CD14-positive monocyte (primary cell): ENCODE measurements at regions not wholly inside any gene's neighbourhood (a gene's known extent, or its start where the extent isn't known, plus 50 kb on each side); places are given as distances from the start of the nearest gene placed in this dataset.

Experiments used
- DNase-seq, 3 donors: peaks; one replicate each; pipeline ENCODE4 v3.0.0-alpha.2; 2011 to 2022
- H2AFZ ChIP-seq: 2 replicates; pipeline ENCODE4 v1.6.0; 2012; ENCODE audit warnings: mild to moderate bottlenecking, low read depth, low read length, inconsistent platforms; ENCODE audit not compliant: insufficient read depth, poor library complexity, severe bottlenecking
- H3K27ac ChIP-seq, 2 donors: 1 replicate in 1 of 2; 2 replicates in 1 of 2; pipeline ENCODE4 v1.5.1; 2012 to 2013; ENCODE audit warnings: low read length in 2 of 2, control low read depth in 1 of 2, inconsistent platforms in 1 of 2, low read depth in 1 of 2, mild to moderate bottlenecking in 1 of 2
- H3K27me3 ChIP-seq, 2 donors: one replicate each; pipeline versions ENCODE4 v1.6.0 to v1.6.1; 2011 to 2013; ENCODE audit warnings: low read length in 2 of 2; ENCODE audit not compliant: control insufficient read depth in 2 of 2, insufficient read depth in 2 of 2
- H3K36me3 ChIP-seq, 2 donors: replicated peaks in 1 of 2; 1 replicate in 1 of 2; 2 replicates in 1 of 2; pipeline versions ENCODE4 v1.5.1 to v1.6.1; 2012 to 2013; ENCODE audit warnings: low read length in 2 of 2, control low read depth in 1 of 2, inconsistent platforms in 1 of 2, mild to moderate bottlenecking in 1 of 2; ENCODE audit not compliant: insufficient read depth in 2 of 2, control insufficient read depth in 1 of 2
- H3K4me1 ChIP-seq, 2 donors: 1 replicate in 1 of 2; 2 replicates in 1 of 2; pipeline versions ENCODE4 v1.5.1 to v1.6.1; 2012 to 2013; ENCODE audit warnings: low read length in 2 of 2, control low read depth in 1 of 2, inconsistent platforms in 1 of 2, mild to moderate bottlenecking in 1 of 2, moderate library complexity in 1 of 2; ENCODE audit not compliant: insufficient read depth in 2 of 2, control insufficient read depth in 1 of 2
- H3K4me2 ChIP-seq: replicated peaks from 2 replicates; pipeline ENCODE3; 2012; ENCODE audit warnings: low read length, moderate library complexity, mild to moderate bottlenecking; ENCODE audit not compliant: poor library complexity, severe bottlenecking; ENCODE audit errors: extremely low read depth
- H3K4me3 ChIP-seq, 3 experiments: fragments of 200-600 bp in 1 of 3; sonication (generic) in 1 of 3; replicated peaks in 1 of 3; 1 replicate in 2 of 3; 2 replicates in 1 of 3; pipeline ENCODE4 v1.5.1; 2011 to 2013; ENCODE audit warnings: low read length in 3 of 3, mild to moderate bottlenecking in 3 of 3, control low read depth in 2 of 3, low read depth in 2 of 3, inconsistent platforms in 1 of 3, moderate library complexity in 1 of 3
- H3K79me2 ChIP-seq: 2 replicates; pipeline ENCODE4 v1.6.0; 2012; ENCODE audit warnings: mild to moderate bottlenecking, control low read depth, inconsistent platforms, low read length, moderate library complexity; ENCODE audit not compliant: insufficient read depth
- H3K9ac ChIP-seq: 2 replicates; pipeline ENCODE4 v1.6.0; 2017; ENCODE audit warnings: low read length, mild to moderate bottlenecking; ENCODE audit not compliant: insufficient read depth, poor library complexity, severe bottlenecking
- H3K9me3 ChIP-seq, 2 donors: replicated peaks in 1 of 2; 1 replicate in 1 of 2; 2 replicates in 1 of 2; pipeline versions ENCODE4 v1.5.1 to v1.6.1; 2012 to 2013; ENCODE audit warnings: low read length in 2 of 2, control low read depth in 1 of 2; ENCODE audit not compliant: control insufficient read depth in 1 of 2, insufficient read depth in 1 of 2
- H4K20me1 ChIP-seq: 2 replicates; pipeline ENCODE4 v1.6.0; 2012; ENCODE audit warnings: mild to moderate bottlenecking, low read length, control low read depth, moderate library complexity; ENCODE audit not compliant: insufficient read depth
- H3K27ac Mint-ChIP-seq, 7 donors: one replicate each; pipeline ENCODE4 v1.8.0; 2020; ENCODE audit warnings: mild to moderate bottlenecking in 7 of 7, mixed read lengths in 7 of 7, moderate library complexity in 6 of 7, inconsistent platforms in 2 of 7
- H3K27me3 Mint-ChIP-seq, 3 donors: one replicate each; pipeline ENCODE4 v1.8.0; 2021 to 2022; ENCODE audit warnings: low read depth in 3 of 3, mild to moderate bottlenecking in 3 of 3, mixed read lengths in 3 of 3, moderate library complexity in 3 of 3, inconsistent platforms in 1 of 3
- H3K36me3 Mint-ChIP-seq, 2 donors: one replicate each; pipeline ENCODE4 v1.8.0; 2020; ENCODE audit warnings: mixed read lengths in 2 of 2, inconsistent platforms in 1 of 2, mild to moderate bottlenecking in 1 of 2
- H3K4me1 Mint-ChIP-seq: one replicate; pipeline ENCODE4 v1.8.0; 2020; ENCODE audit warnings: mild to moderate bottlenecking, mixed read lengths
- H3K4me3 Mint-ChIP-seq, 2 donors: one replicate each; pipeline ENCODE4 v1.8.0; 2020; ENCODE audit warnings: mild to moderate bottlenecking in 2 of 2, mixed read lengths in 2 of 2, moderate library complexity in 1 of 2
- H3K9me3 Mint-ChIP-seq, 7 donors: one replicate each; pipeline ENCODE4 v1.8.0; 2020 to 2022; ENCODE audit warnings: mixed read lengths in 7 of 7, mild to moderate bottlenecking in 6 of 7, moderate library complexity in 6 of 7, inconsistent platforms in 2 of 7
- CTCF ChIP-seq: fragments of 200-600 bp; IDR thresholded peaks from one replicate; pipeline ENCODE4 v1.8.0; 2022; ENCODE audit warnings: antibody characterized with exemption, mild to moderate bottlenecking
- WGBS: methylation state at CpG from one replicate; pipeline ENCODE4 v1.1.5; 2013; ENCODE audit warnings: missing lambda C conversion rate; ENCODE audit not compliant: insufficient coverage; 5-methylcytosine and 5-hydroxymethylcytosine counted together
- intact Hi-C, 2 donors: fragments of 100-400 bp; cut with micrococcal nuclease; formaldehyde crosslinking; loops; one replicate each; pipeline versions ENCODE4 v1.15.0 to v1.15.1; 2023

GRCh38 chr1:4355839-4356238, 298.6 kb upstream of the AJAP1 start:
- TF ChIP-seq CTCF = no peak
- Histone ChIP-seq H3K4me1 (no peaks in the 10 kb centered on the region), H3K4me3 (no peak overlapping the region), H3K4me2 (no peak overlapping the region), H3K27ac (no peak overlapping the region), H3K27me3 (no peaks in the 10 kb centered on the region), H3K79me2 (no peaks in the 10 kb centered on the region), H3K36me3 (no peaks in the 10 kb centered on the region), H4K20me1 (no peaks in the 10 kb centered on the region), H2AFZ (no peak overlapping the region), H3K9me3 (no peaks in the 10 kb centered on the region), H3K9ac (no peak overlapping the region)
- no peak overlapping the region for H3K4me3 Mint-ChIP-seq
- H3K9me3 Mint-ChIP-seq = peaks cover 0 to 3% (median 0%) of the 10 kb centered on the region in 7 donors
- H3K4me1 Mint-ChIP-seq = no peaks in the 10 kb centered on the region
- no peak for DNase-seq
- H3K27me3 Mint-ChIP-seq = no peaks in the 10 kb centered on the region
- no CpG with 5 or more reads among the region's 6 CpGs for WGBS
- H3K27ac Mint-ChIP-seq = no peak overlapping the region
- H3K36me3 Mint-ChIP-seq = no peaks in the 10 kb centered on the region
- intact Hi-C loops = no loop called here

GRCh38 chr1:4362314-4363044, 291.9 kb upstream of the AJAP1 start:
- Mint-ChIP-seq H3K4me3 (no peak overlapping the region), H3K27ac (no peak overlapping the region), H3K27me3 (peaks cover 0 to 1% (median 0%) of the 10 kb centered on the region in 3 donors), H3K9me3 (peaks cover 4 to 10% (median 8%) of the 10 kb centered on the region in 7 donors), H3K4me1 (no peaks in the 10 kb centered on the region), H3K36me3 (no peaks in the 10 kb centered on the region)
- Histone ChIP-seq H4K20me1 (no peaks in the 10 kb centered on the region), H3K27me3 (no peaks in the 10 kb centered on the region), H3K36me3 (no peaks in the 10 kb centered on the region), H3K79me2 (no peaks in the 10 kb centered on the region), H2AFZ (no peak overlapping the region), H3K4me1 (no peaks in the 10 kb centered on the region), H3K9me3 (peaks cover 0 to 19% of the 10 kb centered on the region in 2 donors), H3K27ac (no peak overlapping the region), H3K9ac (no peak overlapping the region), H3K4me3 (no peak overlapping the region), H3K4me2 (no peak overlapping the region)
- DNase-seq = no peak
- TF ChIP-seq CTCF = no peak
- intact Hi-C loops = no loop called here
- WGBS = 89% methylated on average over 10 of the region's 22 CpGs
